Activated CD4-positive, CD25-positive, alpha-beta regulatory T cell treated with anti-CD3 and anti-CD28 coated beads, Interleukin-2, amount 50 U/mL, for 24 hours (primary cell): ENCODE measurements at regions not wholly inside any gene's neighbourhood (a gene's known extent, or its start where the extent isn't known, plus 50 kb on each side); places are given as distances from the start of the nearest gene placed in this dataset.

Experiments
- ATAC-seq, 2 donors: fragments of 150-1000 bp; cut with Tn5 transposase; one replicate each; pipeline ENCODE4 v1.10.0; 2021; ENCODE audit warnings: mild to moderate bottlenecking in 1 of 2, moderate library complexity in 1 of 2

- no peak for ATAC-seq
These were observed 1916.7 kb downstream of the EFNA5 start for GRCh38 chr5:105754056-105754455.

GRCh38 chr5:105752801-105753200 lies 1917.9 kb downstream of the EFNA5 start:
- no peak for ATAC-seq

GRCh38 chr5:105751908-105752307 lies 1918.8 kb downstream of the EFNA5 start:
- ATAC-seq, result no peak

- ATAC-seq, result no peak
These were observed 1925.6 kb downstream of the EFNA5 start for GRCh38 chr5:105745111-105745510.

- no peak for ATAC-seq
These were observed 1930.5 kb downstream of the EFNA5 start for GRCh38 chr5:105740242-105740641.

- ATAC-seq, result no peak
These were observed 1931.0 kb downstream of the EFNA5 start for GRCh38 chr5:105739732-105740131.

GRCh38 chr5:105735704-105736103 lies 1935.0 kb downstream of the EFNA5 start:
- ATAC-seq, result no peak

- ATAC-seq, result no peak
These were observed 1939.8 kb downstream of the EFNA5 start for GRCh38 chr5:105730982-105731381.

GRCh38 chr5:105726093-105726492 lies 1944.6 kb downstream of the EFNA5 start:
- ATAC-seq, result peak in 1 of 2 donors; percentile 17

GRCh38 chr5:105708442-105708841 lies 1962.3 kb downstream of the EFNA5 start:
- no peak for ATAC-seq

- no peak for ATAC-seq
These were observed 1968.4 kb downstream of the EFNA5 start for GRCh38 chr5:105702323-105702722.

- no peak for ATAC-seq
These were observed 1974.3 kb downstream of the EFNA5 start for GRCh38 chr5:105696440-105696839.

GRCh38 chr5:105695941-105696340 lies 1974.8 kb downstream of the EFNA5 start:
- no peak for ATAC-seq

- no peak for ATAC-seq
These were observed 1981.1 kb downstream of the EFNA5 start for GRCh38 chr5:105689596-105689995.

GRCh38 chr5:105688227-105688792 lies 1982.4 kb downstream of the EFNA5 start:
- ATAC-seq, result no peak

- ATAC-seq, result no peak
These were observed 1983.2 kb downstream of the EFNA5 start for GRCh38 chr5:105687493-105687892.

- ATAC-seq, result no peak
These were observed 1984.9 kb downstream of the EFNA5 start for GRCh38 chr5:105685884-105686283.

- no peak for ATAC-seq
These were observed 1985.9 kb downstream of the EFNA5 start for GRCh38 chr5:105684799-105685198.

- no peak for ATAC-seq
These were observed 1989.8 kb downstream of the EFNA5 start for GRCh38 chr5:105680858-105681475.

GRCh38 chr5:105677291-105677690 lies 1993.4 kb downstream of the EFNA5 start:
- ATAC-seq, result no peak

- ATAC-seq, result no peak
These were observed 2000.1 kb downstream of the EFNA5 start for GRCh38 chr5:105670596-105670995.

GRCh38 chr5:105663671-105664070 lies 2007.1 kb downstream of the EFNA5 start:
- ATAC-seq, result no peak

GRCh38 chr5:105659396-105659795 lies 2011.3 kb downstream of the EFNA5 start:
- no peak for ATAC-seq

- ATAC-seq, result no peak
These were observed 2030.4 kb downstream of the EFNA5 start for GRCh38 chr5:105640328-105640727.

GRCh38 chr5:105639511-105639910 lies 2031.2 kb downstream of the EFNA5 start:
- no peak for ATAC-seq
